SK-MEL-5 (cell line): ENCODE measurements at regions not wholly inside any gene's neighbourhood (a gene's known extent, or its start where the extent isn't known, plus 50 kb on each side); places are given as distances from the start of the nearest gene placed in this dataset.
A peak's percentile ranks its signal among the peaks of the same experiment; 100 is the strongest.
"Not testable (repeated sequence)": the region's sequence is repeated elsewhere in the genome, so short reads cannot be mapped to it uniquely, and the experiment has no call there.

Source experiments
- DNase-seq: peaks from one replicate; pipeline ENCODE4 v3.0.0-alpha.2; 2016; ENCODE audit warnings: low read depth, low spot score
- in situ Hi-C: cut with HindIII; loops from 2 replicates; pipeline ENCODE4 v1.10.0; 2016; ENCODE audit warnings: low sequenced_read_pairs, high pct_unique_total_duplicates, low pct_unique_long_range_greater_than_20kb

- in situ Hi-C loops, result no loop called here
- DNase-seq, result no peak
These were observed 566.7 kb upstream of the ROBO1 start for GRCh38 chr3:80334534-80334933.

GRCh38 chr3:80331494-80332170 is 563.8 kb upstream of the ROBO1 start:
- no peak for DNase-seq
- in situ Hi-C loops, result no loop called here

DNA sequence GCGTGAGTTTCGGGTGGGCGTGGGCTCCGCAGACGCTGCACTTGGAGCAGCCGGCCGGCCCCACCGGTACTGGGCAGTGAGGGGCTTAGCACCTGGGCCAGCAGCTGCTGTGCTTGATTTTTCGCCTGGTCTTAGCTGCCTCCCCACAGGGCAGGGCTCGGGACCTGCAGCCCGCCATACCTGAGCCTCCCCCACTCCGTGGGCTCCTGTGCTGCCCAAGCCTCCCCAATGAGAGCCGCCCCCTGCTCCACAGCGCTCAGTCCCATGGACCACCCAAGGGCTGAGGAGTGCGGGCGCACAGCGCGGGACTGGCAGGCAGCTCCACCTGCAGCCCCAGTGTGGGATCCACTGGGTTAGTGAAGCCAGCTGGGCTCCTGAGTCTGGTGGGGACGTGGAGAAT is 546.7 kb upstream of the ROBO1 start:
- DNase-seq, in situ Hi-C loops: not testable (repeated sequence)

DNA sequence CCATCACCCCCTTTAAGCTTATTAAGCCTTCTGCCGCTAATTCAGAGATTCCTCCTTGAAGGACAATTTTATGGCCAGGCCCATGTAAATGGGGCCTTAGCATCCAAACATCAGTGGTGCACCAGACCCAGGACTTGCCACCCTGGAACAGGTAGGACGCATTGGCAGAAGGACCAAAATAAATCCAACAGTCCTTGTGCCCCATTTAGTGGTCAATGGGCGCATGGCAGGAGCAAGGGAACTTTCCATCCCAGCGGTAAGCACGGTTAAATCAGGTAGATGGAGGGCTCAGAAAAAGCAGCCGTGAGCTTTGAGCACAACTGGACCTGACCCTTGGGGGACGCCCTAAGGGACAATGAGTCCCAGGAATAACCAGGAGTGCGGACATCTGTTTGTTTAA is 540.8 kb upstream of the ROBO1 start:
- DNase-seq, result no peak
- in situ Hi-C loops, result no loop called here

DNA sequence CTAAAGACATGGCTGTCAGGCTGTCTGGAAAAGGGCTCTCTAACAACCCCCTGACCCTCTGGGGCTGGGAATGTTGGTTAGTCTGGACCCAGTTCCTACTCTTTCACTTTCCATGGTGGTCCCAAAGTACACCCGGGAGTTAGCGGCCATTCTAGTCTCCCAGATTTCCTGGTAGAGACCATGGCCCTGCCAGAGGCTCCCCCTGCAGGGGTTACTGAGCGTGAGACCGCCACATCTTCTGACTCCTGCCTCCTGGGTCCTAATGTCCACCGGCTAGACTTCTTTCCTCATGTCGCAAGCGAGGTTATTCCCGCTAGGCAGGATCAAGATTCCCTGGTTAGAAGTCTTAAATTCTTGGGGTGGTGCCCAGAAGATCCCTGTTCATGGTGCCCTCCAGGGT is 540.0 kb upstream of the ROBO1 start:
- in situ Hi-C loops, result no loop called here
- peak; percentile 17 for DNase-seq

GRCh38 chr3:80297720-80298119 is 529.9 kb upstream of the ROBO1 start:
- DNase-seq, result no peak
- in situ Hi-C loops, result no loop called here

DNA sequence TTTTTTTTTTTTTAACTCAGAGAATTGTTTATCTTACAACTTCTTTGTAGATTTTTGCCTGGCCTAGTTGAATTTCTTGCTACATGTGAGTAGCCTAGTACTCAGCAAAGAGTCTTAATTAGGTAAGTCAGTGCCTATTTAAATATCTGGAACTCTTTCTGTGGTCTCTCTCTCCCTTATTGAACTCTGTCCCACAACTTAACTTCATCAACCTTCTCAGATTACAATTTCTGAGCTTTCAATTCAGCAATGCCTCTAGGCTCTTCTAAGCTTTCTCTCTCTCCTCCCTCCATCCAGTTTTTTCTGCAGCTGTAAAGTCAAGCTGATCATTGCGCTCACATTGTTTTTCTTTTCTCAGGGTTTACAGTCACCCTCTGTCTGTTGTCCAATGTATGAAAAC is 517.6 kb upstream of the ROBO1 start:
- no peak for DNase-seq
- in situ Hi-C loops, result no loop called here

DNA sequence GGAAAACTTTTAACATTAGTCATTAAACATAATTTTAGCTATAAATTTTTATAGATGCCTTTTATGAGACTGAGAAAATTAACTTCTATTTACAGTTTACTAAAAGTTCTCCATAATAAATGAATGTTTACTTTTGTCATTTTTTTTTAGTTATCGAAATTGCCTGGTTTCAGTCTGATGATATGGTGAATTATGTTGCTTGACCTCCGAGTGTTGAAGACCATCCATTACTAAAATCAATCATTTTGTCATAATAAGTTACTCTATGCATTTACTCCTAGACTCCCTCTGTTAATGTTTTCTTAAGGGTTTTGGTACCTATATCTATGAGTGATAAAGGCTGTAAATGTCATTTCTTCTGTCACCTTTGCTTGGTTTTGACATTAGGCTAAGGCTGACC is 516.0 kb upstream of the ROBO1 start:
- in situ Hi-C loops, result no loop called here
- DNase-seq, result no peak

DNA sequence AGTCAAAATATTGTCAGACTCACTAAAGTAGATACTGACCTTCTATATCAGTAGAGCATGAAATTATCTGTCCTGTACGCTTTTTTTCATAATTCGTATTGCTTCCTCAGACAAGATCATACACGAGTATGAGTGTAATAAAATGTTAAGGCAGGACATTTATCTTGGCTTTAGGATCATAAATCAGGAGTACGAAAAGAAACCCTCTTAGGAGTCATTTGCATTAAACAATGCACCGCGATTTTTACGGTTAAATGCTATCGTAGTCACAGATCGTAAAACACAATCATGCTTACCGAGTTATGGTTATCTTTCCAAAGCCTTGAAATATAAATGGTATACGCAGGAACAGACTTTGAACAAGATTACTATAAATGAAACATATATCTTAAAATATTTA is 510.3 kb upstream of the ROBO1 start:
- no peak for DNase-seq
- in situ Hi-C loops, result no loop called here

DNA sequence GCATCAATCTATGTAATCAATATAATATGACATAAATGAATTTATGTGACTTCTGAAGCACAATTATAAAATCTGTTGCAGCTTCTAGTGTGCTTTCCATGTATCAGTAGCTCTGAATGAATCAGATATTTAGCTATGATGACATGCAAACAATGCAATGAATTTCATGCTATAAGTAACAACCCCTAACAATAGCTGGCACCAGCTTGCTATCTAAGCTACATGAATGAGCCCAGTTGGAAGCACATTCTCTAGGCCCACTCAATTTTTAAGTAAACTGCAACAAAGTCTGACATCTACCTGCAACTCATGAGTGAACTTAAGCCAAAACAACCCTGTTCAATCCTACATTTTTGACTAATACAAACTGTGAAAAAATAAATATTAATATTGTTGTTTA is 507.3 kb upstream of the ROBO1 start:
- no peak for DNase-seq
- in situ Hi-C loops, result no loop called here

DNA sequence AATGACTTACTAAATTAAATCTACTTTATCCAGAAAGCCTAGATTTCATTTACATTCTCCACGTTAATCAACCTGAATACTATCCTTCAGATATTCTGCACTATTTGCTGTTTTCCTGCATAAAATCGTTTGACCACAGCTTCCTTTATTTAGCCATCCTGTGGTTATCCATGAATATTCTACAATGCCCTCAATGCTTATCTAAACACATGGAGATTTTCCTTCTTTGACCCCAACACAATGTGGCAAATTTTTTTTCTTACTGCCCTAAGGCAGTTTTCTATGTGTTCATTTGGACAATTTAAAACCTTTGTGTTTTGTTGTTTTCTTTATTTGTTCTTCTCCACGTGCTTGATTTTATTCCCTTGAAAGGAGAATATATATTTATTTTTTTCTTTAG is 495.5 kb upstream of the ROBO1 start:
- no peak for DNase-seq
- in situ Hi-C loops, result no loop called here

GRCh38 chr3:80261082-80261481 is 493.3 kb upstream of the ROBO1 start:
- DNase-seq, result no peak
- in situ Hi-C loops, result no loop called here

DNA sequence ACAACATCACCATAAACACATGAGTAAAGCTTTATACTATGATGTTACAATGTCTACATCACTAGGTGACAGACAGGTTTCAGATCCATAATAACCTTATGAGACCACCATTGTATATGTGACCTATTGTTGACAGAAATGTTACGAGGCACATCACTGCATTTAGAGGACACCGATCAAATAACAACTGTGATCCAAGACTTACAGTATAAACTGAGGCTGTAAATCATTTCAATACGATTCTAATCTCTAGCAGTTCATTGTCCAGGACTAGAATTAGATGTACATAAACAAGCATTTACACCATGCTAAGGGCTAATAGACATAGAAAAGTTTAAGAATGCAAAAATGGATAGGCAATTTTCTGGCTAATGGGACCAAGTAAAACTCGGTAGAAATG is 491.9 kb upstream of the ROBO1 start:
- in situ Hi-C loops, result no loop called here
- no peak for DNase-seq

DNA sequence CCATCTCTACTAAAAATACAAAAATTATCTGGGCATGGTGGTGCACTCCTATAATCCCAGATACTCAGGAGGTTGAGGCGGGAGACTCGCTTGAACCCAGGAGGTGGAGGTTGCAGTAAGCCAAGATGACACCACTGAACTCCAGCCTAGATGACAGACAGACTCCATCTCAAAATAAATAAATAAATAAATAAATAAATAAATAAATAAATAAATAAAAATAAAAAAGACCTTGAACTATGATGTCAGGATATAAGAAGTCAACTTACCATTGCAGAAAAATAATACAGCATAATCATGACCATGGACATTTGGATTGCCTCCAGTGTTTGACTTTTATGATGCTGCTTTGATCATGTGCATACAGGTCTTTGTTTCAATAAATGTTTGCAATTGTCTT is 484.3 kb upstream of the ROBO1 start:
- in situ Hi-C loops, result no loop called here
- DNase-seq, result no peak

GRCh38 chr3:80247766-80248165 is 480.0 kb upstream of the ROBO1 start:
- in situ Hi-C loops, result no loop called here
- DNase-seq, result no peak

DNA sequence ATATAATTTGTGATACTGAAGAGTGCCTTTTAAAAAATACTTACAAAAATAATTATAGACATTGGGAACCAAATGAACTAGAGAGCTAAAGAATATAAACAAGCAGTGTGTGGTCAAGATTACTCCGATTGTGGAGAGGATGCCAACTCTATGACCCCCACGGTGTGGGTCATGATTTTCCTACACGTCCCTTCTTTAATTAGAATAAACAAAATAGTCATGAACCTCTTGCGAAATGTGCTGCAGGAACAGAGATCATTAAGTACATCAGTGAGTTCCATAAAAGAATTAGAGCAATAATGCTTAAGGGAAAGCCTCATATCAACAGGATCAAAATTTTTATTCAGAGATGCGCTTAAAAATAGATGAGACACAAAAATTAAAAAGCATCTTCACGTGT is 476.6 kb upstream of the ROBO1 start:
- DNase-seq, result no peak

GRCh38 chr3:80241791-80242190 is 474.0 kb upstream of the ROBO1 start:
- in situ Hi-C loops, result no loop called here
- no peak for DNase-seq

More for the DNA sequence above, 476.6 kb upstream of the ROBO1 start:
- in situ Hi-C loops, result no loop called here

DNA sequence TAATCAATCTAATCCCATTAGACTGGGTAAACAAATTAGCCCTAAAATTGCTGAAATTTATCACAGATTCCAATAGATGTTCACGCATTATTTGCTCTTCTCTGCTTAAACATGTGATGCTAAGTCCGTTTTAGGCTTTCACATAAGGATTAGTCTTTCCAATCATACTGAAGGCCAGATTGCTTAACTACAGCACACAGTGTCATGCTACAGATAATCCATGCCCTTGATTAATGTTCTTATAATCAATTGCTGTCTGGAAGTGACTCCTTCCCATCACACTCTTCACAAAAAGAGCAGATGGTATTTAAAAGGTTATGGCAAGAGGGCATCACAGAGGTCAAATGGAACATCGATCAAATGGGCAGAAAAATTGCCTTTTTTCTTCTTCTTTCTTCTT is 471.5 kb upstream of the ROBO1 start:
- in situ Hi-C loops, result no loop called here

DNA sequence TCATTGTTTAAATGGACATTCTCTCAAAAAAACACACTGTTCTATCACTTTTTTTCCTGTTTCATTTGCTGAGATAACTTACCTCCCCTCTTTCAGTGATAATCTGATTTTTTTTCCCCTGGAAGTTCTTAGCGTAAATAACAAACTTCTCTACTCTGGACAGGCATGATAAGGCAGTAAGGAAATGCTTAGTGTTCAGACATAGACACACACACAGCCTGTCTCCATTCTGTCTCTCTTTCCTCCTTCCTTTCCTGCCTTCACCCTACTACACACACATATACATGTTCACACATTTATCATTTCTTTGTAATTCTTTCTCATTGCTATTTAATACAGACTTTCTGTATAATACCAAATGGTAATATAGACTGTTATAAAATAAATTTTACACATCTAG is 470.8 kb upstream of the ROBO1 start:
- in situ Hi-C loops, result no loop called here
- no peak for DNase-seq

More for the DNA sequence above, 471.5 kb upstream of the ROBO1 start:
- DNase-seq, result no peak

DNA sequence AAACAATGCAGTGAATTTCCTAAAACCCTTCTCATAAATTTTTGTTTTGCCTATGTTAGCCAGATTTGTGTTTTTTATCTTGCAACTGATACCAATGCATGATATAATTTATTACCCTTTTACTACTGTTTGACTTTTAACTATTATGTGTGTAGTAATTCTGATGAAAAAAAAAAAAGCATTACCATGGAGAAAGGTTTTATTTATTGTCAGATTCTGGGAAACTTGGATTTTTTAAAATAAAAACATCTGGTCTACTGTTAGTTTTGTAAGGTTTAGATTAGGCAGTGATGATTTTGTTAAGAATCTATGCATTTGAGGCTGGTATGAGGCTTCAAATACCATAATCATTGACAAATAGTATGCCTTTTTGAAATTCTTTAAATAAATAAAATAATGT is 470.4 kb upstream of the ROBO1 start:
- in situ Hi-C loops, result no loop called here
- DNase-seq, result no peak
